IPS-18c (cell line): ENCODE measurements at regions not wholly inside any gene's neighbourhood (a gene's known extent, or its start where the extent isn't known, plus 50 kb on each side); places are given as distances from the start of the nearest gene placed in this dataset.
A peak's percentile ranks its signal among the peaks of the same experiment; 100 is the strongest.
"Not testable (repeated sequence)": the region's sequence is repeated elsewhere in the genome, so short reads cannot be mapped to it uniquely, and the experiment has no call there.

ENCODE experiments used
- H3K4me3 ChIP-seq: 2 replicates; pipeline ENCODE4 v1.7.0; 2013; ENCODE audit warnings: low read depth, mild to moderate bottlenecking, low read length, moderate library complexity; ENCODE audit not compliant: insufficient read depth
- H3K9me3 ChIP-seq: one replicate; pipeline ENCODE4 v1.6.1; 2013; ENCODE audit warnings: mild to moderate bottlenecking, low read length, moderate library complexity; ENCODE audit not compliant: control insufficient read depth, insufficient read depth

DNA sequence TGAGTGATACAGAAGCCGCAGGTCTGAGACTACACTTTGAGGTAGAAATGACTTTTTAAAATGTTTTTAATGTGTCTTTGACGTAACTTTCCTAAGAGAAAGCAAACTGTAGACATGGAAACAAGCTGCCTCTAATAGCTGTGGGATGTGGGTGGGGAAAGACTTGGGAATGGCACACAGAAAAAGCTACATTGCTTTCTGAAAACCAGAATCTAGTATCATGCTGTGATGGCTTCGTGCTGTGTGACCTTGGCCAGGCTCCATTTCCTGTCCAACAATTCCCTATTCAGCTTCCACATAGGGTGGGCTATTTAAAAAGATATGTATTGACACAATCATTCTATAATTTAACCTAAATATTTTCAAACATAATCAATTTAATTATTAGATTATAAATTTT is 909.1 kb downstream of the NCAM2 start:
- H3K9me3 ChIP-seq = peaks cover 12% of the 10 kb centered on the region

GRCh38 chr21:21915816-21916215 is 917.6 kb downstream of the NCAM2 start:
- H3K4me3 ChIP-seq = no peak overlapping the region

More for the DNA sequence above, 909.1 kb downstream of the NCAM2 start:
- no peak overlapping the region for H3K4me3 ChIP-seq

GRCh38 chr21:21921410-21922232 is 923.4 kb downstream of the NCAM2 start:
- H3K9me3 ChIP-seq = no peaks in the 10 kb centered on the region
- no peak overlapping the region for H3K4me3 ChIP-seq

More at GRCh38 chr21:21915816-21916215, 917.6 kb downstream of the NCAM2 start:
- peaks cover under 1% of the 10 kb centered on the region for H3K9me3 ChIP-seq

GRCh38 chr21:21929226-21929625 is 931.0 kb downstream of the NCAM2 start:
- Histone ChIP-seq H3K4me3 (no peak overlapping the region), H3K9me3 (no peaks in the 10 kb centered on the region)

DNA sequence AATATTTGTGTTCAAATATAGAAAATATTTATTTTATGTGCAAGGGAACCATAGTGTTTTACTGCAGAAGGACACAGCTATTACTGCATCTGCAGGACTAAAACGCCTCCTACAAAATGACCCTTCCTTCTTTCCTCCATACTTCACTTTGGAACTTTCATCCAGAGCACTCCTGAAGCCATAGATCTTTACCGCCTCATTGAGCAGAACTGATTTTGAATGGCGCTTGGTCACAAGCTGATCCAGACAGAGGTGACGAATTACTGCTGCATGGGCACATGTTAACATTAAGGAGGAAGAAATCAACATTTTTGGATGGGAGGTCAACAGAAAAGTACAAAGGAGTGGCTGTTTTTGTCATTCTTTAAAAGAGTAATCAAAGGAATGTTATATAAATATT is 931.6 kb downstream of the NCAM2 start:
- Histone ChIP-seq H3K4me3 (no peak overlapping the region), H3K9me3 (no peaks in the 10 kb centered on the region)

DNA sequence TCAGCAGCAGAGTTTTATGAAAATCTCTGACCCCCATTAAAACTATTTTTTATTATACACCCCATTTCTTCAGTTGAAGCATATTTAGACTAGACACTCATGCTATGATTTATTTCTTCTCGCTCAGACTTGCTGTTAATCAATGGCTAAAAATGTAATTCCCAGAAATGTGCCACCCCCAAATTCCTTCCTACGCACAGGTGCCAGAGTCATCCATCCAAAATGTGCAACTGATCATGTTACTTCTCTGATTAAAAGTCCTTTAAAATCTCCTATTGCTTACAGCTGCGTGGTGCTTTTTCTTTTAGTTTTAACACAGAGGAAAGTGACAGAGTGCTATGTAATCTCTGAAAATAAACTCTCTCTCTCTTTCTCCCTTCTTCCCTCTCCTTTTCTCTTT is 954.4 kb downstream of the NCAM2 start:
- no peak overlapping the region for H3K4me3 ChIP-seq
- no peaks in the 10 kb centered on the region for H3K9me3 ChIP-seq

DNA sequence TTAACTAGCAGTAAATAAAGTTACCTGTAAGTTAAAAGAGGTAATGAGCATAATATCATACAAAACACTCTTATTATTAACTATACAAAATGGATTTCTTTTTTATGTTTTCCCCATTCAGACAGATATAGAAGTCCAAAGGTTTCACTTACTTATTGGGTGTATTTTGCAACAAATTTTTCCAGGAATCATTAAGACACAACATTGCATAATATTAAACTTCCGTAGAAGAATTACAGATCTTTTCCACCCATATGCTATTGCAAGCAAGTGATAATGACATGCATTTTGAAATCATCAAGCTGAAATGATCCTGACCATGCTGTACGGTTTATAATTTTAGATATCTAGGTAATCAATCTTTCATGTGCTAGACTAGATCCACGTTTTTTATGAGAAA is 957.0 kb downstream of the NCAM2 start:
- Histone ChIP-seq H3K9me3 (no peaks in the 10 kb centered on the region), H3K4me3 (no peak overlapping the region)

GRCh38 chr21:21957490-21957889 is 959.3 kb downstream of the NCAM2 start:
- Histone ChIP-seq H3K4me3 (no peak overlapping the region), H3K9me3 (no peaks in the 10 kb centered on the region)

- Histone ChIP-seq H3K9me3 (no peaks in the 10 kb centered on the region), H3K4me3 (peak overlapping the region; percentile 12; the same call in 1 of the 2 replicates)
Measured at GRCh38 chr21:21963911-21964310, 965.7 kb downstream of the NCAM2 start.

- Histone ChIP-seq H3K4me3 (no peak overlapping the region), H3K9me3 (no peaks in the 10 kb centered on the region)
Measured at GRCh38 chr21:21968810-21969209, 970.6 kb downstream of the NCAM2 start.

- Histone ChIP-seq H3K9me3 (no peaks in the 10 kb centered on the region), H3K4me3 (no peak overlapping the region)
Measured at GRCh38 chr21:21969211-21969610, 971.0 kb downstream of the NCAM2 start.

DNA sequence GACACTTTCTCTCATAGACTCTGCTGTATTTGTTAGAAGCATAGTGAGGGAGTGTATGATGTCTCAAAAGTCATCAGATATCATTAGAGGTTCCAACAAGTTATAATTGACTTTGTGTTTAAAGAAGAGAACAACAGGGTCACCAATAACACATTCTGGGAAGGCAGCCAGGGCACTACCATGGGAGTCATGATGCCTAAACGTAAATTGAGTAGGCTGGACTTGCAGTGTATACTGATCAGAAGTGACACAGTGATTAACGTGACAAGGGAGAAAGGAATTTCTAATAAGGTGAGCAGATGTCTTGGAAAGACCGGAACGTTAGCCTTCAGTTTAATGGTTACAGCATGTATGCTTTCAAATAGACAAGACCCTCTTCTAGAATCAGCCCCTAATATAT is 973.2 kb downstream of the NCAM2 start:
- H3K9me3 ChIP-seq = no peaks in the 10 kb centered on the region
- no peak overlapping the region for H3K4me3 ChIP-seq

DNA sequence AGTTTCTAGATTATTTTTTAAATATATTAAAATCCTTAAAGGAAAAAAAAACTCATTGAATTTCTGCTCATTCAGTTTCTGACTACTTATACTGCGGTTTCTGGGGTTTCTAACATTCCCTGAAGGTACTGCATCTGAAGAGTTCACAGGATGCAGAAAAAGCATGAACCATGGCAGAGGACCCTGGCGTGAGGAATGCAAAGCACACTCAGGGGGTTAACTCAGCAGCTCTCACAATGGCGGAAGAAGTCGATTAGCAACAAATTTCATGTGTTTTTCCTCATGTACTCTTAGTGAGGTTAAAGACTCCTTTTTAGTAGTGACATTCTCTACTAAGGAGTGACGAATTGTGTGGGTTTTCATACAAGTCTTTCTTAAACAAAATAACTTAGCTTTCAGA is 975.6 kb downstream of the NCAM2 start:
- Histone ChIP-seq H3K4me3 (no peak overlapping the region), H3K9me3 (no peaks in the 10 kb centered on the region)

DNA sequence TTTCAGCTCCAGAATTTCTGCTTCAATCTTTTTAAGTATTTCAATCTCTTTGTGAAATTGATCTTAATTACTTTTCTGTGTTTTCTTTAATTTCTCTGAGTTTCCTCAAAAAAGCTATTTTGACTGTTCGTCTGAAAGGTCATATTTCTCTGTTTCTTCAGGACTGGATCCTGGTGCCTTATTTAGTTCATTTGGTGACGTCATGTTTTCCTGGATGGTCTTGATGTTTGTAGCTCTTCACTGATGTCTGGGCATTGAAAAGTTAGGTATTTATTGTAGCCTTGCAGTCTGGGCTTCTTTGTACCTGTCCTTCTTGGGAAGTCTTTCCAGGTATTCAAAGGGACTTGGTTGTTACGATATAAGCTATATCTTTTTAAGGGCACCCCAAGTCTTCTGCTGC is 998.7 kb downstream of the NCAM2 start:
- H3K4me3 ChIP-seq = no peak overlapping the region
- H3K9me3 ChIP-seq = peaks cover under 1% of the 10 kb centered on the region

GRCh38 chr21:21997390-21998333 is 999.5 kb downstream of the NCAM2 start:
- Histone ChIP-seq H3K4me3 (no peak overlapping the region), H3K9me3 (peaks cover 3% of the 10 kb centered on the region)

DNA sequence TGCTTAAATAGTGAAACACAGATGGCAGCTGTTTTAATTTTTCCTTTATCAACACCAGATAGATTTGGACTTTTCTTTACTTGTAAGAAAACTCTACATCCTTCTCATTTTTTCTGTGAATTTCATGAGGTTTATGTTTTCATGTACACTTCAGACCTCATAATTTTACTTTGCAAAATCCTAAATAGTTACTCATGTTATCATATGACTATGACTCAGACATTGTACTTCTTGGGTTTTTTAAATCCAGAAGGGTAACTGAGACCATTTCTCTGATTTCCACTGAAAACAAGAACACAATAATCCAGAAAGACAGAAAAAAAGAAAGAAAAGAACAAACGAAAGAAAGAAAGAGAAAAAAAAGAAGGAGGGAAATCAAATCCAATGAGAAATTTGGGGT is 1021.6 kb downstream of the NCAM2 start:
- no peaks in the 10 kb centered on the region for H3K9me3 ChIP-seq

DNA sequence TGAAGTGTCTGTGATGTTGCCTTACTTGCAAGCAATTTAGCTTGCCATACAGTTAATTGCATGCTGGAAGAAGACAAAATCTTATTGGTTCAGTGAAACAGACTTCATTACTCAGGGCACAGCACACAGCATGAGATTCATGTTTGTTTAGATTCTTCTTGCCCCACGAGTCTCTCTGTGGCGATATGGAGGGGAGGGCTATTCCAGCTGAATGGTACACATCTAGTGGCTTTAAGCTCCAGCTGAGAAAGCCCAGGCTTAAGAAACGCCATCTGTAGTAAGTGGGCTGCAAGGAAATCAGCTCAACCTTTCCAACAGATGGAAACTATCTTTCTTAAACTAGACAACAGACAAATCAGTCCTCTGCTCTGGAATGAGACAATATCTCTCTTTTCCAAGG is 1022.0 kb downstream of the NCAM2 start:
- no peak overlapping the region for H3K4me3 ChIP-seq
- H3K9me3 ChIP-seq = no peaks in the 10 kb centered on the region

More for the DNA sequence above, 1021.6 kb downstream of the NCAM2 start:
- no peak overlapping the region for H3K4me3 ChIP-seq

- not testable (repeated sequence) for H3K9me3 ChIP-seq, H3K4me3 ChIP-seq
Measured at GRCh38 chr21:22023896-22024295, 1025.7 kb downstream of the NCAM2 start.
